Activated B cell treated with CpG ODN at 0.5 μM for 24 hours (primary cell): ENCODE measurements at regions not wholly inside any gene's neighbourhood (a gene's known extent, or its start where the extent isn't known, plus 50 kb on each side); places are given as distances from the start of the nearest gene placed in this dataset.

Source experiments
- ATAC-seq: fragments of 200-7000 bp; cut with Tn5 transposase; one replicate; pipeline ENCODE4 v1.10.0; 2021; ENCODE audit warnings: low read depth, mild to moderate bottlenecking, moderate library complexity
- CTCF ChIA-PET: fragments of 350-600 bp; sonication (Branson Sonifier 250); formaldehyde crosslinking; loops from one replicate; lab custom pipeline; 2021; ENCODE audit warnings: antibody characterized with exemption; lab: Charles Lee
- POLR2A ChIA-PET: fragments of 350-600 bp; sonication (Branson Sonifier 250); formaldehyde crosslinking; loops from one replicate; lab custom pipeline; 2021; ENCODE audit warnings: antibody characterized with exemption; lab: Charles Lee
- DNase-seq: peaks from one replicate; pipeline ENCODE4 v3.0.0; 2022
- H3K27ac Mint-ChIP-seq: one replicate; pipeline ENCODE4 v1.8.0; 2020; ENCODE audit warnings: mixed read lengths
- H3K27me3 Mint-ChIP-seq: one replicate; pipeline ENCODE4 v1.8.0; 2021; ENCODE audit warnings: mixed read lengths
- H3K36me3 Mint-ChIP-seq: one replicate; pipeline ENCODE4 v1.8.0; 2021; ENCODE audit warnings: low read depth, mixed read lengths
- H3K4me1 Mint-ChIP-seq: one replicate; pipeline ENCODE4 v1.8.0; 2021; ENCODE audit warnings: mixed read lengths
- H3K4me3 Mint-ChIP-seq: one replicate; pipeline ENCODE4 v1.8.0; 2020; ENCODE audit warnings: mild to moderate bottlenecking, mixed read lengths
- H3K9me3 Mint-ChIP-seq: one replicate; pipeline ENCODE4 v1.8.0; 2020; ENCODE audit warnings: mixed read lengths
- intact Hi-C: fragments of 100-400 bp; cut with micrococcal nuclease; formaldehyde crosslinking; loops from one replicate; pipeline ENCODE4 v1.15.1; 2024
- TF ChIP-seq, protein P1 (sequence below): fragments of 200-600 bp; IDR thresholded peaks from one replicate; pipeline ENCODE4 v1.8.0; 2022; ENCODE audit warnings: antibody characterized with exemption, mild to moderate bottlenecking

DNA sequence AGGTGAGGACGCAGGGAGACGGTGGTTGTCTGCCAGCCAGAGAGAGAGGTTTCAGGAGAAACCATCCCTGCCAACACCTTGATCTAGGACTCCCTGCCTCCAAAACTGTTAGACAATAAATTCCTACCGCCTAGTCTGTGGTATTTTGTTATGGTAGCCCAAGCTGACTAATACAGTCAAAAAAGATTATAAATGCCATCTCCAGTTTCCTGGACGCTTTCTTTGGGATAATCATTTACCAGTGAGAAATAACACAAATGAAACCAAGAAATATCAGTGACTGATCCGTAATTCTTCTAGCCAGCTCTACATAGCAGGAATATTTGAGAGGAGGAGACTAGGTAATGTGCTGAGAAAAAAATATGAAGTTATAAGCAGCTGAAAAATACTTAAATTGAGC, 707.8 kb upstream of the LMCD1 start:
- H3K27ac Mint-ChIP-seq: no peak overlapping the region
- intact Hi-C loops: no loop called here
- H3K27me3 Mint-ChIP-seq: no peaks in the 10 kb centered on the region
- TF ChIP-seq, protein P1, sequence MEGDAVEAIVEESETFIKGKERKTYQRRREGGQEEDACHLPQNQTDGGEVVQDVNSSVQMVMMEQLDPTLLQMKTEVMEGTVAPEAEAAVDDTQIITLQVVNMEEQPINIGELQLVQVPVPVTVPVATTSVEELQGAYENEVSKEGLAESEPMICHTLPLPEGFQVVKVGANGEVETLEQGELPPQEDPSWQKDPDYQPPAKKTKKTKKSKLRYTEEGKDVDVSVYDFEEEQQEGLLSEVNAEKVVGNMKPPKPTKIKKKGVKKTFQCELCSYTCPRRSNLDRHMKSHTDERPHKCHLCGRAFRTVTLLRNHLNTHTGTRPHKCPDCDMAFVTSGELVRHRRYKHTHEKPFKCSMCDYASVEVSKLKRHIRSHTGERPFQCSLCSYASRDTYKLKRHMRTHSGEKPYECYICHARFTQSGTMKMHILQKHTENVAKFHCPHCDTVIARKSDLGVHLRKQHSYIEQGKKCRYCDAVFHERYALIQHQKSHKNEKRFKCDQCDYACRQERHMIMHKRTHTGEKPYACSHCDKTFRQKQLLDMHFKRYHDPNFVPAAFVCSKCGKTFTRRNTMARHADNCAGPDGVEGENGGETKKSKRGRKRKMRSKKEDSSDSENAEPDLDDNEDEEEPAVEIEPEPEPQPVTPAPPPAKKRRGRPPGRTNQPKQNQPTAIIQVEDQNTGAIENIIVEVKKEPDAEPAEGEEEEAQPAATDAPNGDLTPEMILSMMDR: no peak
- ChIA-PET CTCF (no interaction called here), POLR2A (no interaction called here)
- no peaks in the 10 kb centered on the region for H3K4me1 Mint-ChIP-seq
- peaks cover 9% of the 10 kb centered on the region for H3K9me3 Mint-ChIP-seq
- no peak for ATAC-seq
- H3K36me3 Mint-ChIP-seq: no peaks in the 10 kb centered on the region
- no peak overlapping the region for H3K4me3 Mint-ChIP-seq
- DNase-seq: no peak

DNA sequence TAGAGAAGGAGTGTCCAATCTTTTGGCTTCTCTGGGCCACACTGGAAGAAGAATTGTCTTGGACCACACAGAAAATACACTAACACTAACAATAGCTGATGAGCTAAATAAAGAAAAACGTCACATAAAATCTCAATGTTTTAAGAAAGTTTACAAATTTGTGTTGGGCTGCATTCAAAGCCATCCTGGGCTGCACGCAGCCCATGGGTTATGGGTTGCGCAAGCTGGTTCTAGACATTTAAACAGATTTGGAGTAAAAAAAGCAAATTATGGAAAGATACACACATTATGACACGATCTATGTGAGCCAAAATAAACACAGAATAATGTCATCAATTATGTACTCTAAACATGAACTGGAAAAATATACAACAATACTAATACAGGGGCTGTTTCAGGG, 703.3 kb upstream of the LMCD1 start:
- intact Hi-C loops: no loop called here

DNA sequence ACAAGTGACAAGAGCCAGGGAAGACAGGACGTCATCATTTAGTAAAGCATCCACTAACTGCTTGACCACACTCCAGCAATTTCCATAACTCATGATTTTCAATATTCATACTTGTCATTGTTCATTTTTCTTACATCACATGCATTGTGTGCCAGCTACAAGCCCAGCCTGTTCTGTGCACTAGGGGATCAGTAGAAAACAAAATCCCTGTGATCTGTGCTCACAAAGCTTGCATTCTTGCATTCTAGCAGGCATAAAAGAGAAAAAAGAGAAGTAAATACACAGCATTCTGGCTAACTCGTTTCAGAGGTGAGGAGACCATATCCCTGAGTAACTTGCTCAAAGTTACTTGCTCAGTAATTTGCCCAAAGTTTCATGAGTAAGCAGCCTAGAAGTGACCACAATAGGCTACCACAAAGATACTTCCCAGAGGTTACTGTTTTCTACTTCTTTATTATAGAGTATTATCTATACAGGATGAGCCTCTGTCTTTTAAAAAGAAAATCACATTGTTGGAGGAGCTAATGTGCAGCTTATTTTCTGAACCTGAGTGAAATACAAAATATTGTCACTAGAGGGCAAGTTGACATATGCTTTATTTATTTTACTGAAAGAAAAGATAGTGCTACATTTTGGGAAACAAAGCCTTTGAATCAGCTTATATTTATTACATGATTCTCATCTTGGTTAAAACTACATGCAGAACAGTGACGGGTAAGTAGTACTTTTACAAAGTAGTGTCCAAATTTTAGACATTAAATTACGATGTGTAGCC, 701.4 kb upstream of the LMCD1 start:
- CTCF ChIA-PET: no interaction called here
- ATAC-seq (no peak), DNase-seq (no peak)
- Mint-ChIP-seq H3K4me3 (no peak overlapping the region), H3K27me3 (no peaks in the 10 kb centered on the region), H3K4me1 (no peaks in the 10 kb centered on the region), H3K36me3 (no peaks in the 10 kb centered on the region), H3K27ac (no peak overlapping the region), H3K9me3 (peaks cover 2% of the 10 kb centered on the region)
- TF ChIP-seq, protein P1: no peak
- intact Hi-C loops: no loop called here
- POLR2A ChIA-PET: no interaction called here

More for the DNA sequence above, 703.3 kb upstream of the LMCD1 start:
- no peak for DNase-seq
- ATAC-seq: no peak
- Mint-ChIP-seq H3K9me3 (peaks cover 2% of the 10 kb centered on the region), H3K36me3 (no peaks in the 10 kb centered on the region), H3K4me3 (no peak overlapping the region), H3K4me1 (no peaks in the 10 kb centered on the region), H3K27ac (no peak overlapping the region), H3K27me3 (no peaks in the 10 kb centered on the region)
- ChIA-PET POLR2A (no interaction called here), CTCF (no interaction called here)
- TF ChIP-seq, protein P1: no peak

DNA sequence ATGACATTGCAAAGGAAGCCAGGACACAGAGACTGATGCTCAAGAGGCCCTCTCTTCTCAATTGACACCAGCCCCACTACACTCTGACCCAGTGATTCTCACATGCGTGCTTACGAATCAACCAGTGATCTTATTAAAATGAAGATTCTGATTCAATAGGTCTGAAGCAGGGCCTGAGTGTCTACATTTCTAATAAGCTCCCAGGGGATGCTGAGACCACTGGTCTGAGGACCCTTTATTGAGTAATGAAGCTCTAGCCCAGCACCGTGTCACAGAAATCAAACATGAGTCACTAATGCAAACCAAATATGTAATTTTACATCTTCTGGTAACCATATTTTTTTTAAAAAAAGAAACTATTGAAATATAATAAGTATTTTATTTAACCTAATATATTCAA, 689.1 kb upstream of the LMCD1 start:
- no peaks in the 10 kb centered on the region for H3K36me3 Mint-ChIP-seq
- CTCF ChIA-PET: no interaction called here

DNA sequence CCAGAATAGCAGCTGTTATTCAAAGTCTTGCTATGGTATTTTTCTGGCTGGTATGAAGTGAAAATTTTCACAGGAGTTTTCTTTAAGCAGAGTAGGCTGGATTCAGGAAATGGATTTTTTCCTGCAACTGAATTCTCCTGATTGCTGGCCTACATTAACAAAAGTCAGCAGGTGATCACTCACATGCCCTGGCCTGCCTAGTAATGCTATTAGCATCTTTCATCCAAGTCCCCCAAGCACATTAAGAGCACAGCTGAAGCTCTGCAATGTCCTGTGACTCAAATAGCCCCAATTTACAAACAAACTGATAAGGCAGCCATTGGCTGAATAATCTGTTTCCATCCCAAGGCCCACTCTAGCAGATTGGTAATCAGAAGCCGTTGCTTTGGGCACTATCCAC, 688.3 kb upstream of the LMCD1 start:
- intact Hi-C loops: no loop called here
- Mint-ChIP-seq H3K4me3 (no peak overlapping the region), H3K4me1 (no peaks in the 10 kb centered on the region), H3K9me3 (no peaks in the 10 kb centered on the region), H3K27ac (no peak overlapping the region), H3K36me3 (no peaks in the 10 kb centered on the region), H3K27me3 (no peaks in the 10 kb centered on the region)
- CTCF ChIA-PET: no interaction called here
- DNase-seq: no peak
- no peak for ATAC-seq
- POLR2A ChIA-PET: no interaction called here
- TF ChIP-seq, protein P1: no peak

More for the DNA sequence above, 689.1 kb upstream of the LMCD1 start:
- Mint-ChIP-seq H3K4me1 (no peaks in the 10 kb centered on the region), H3K9me3 (no peaks in the 10 kb centered on the region), H3K4me3 (no peak overlapping the region), H3K27ac (no peak overlapping the region), H3K27me3 (no peaks in the 10 kb centered on the region)
- TF ChIP-seq, protein P1: no peak
- POLR2A ChIA-PET: no interaction called here
- intact Hi-C loops: no loop called here
- DNase-seq (no peak), ATAC-seq (no peak)
